HG03103 (cell line): ENCODE measurements at regions not wholly inside any gene's neighbourhood (a gene's known extent, or its start where the extent isn't known, plus 50 kb on each side); places are given as distances from the start of the nearest gene placed in this dataset.

Experiments
- ATAC-seq: cut with Tn5 transposase; IDR thresholded peaks from one replicate; pipeline ENCODE4 v1.9.1; 2021; ENCODE audit warnings: low read depth; ENCODE audit not compliant: unreplicated experiment

DNA sequence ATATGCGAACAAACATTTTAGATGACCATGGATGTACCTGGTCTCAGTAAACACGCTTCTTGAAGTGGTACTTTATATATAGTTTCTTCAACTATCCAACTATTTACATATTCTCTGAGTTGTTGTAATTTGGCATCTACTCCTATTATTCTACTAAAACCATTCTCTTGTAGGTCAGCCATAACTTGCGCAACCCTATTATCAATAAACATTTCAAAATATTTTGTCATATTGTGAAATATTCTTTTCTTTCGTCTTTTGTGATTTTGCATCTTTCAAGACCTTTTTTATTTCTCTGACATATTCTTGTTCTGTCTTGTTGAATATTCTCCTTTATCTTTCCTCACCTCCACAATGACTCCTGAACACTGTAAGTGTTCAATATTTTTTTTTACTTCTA is 753.3 kb downstream of the NXPH1 start:
- ATAC-seq = no peak

DNA sequence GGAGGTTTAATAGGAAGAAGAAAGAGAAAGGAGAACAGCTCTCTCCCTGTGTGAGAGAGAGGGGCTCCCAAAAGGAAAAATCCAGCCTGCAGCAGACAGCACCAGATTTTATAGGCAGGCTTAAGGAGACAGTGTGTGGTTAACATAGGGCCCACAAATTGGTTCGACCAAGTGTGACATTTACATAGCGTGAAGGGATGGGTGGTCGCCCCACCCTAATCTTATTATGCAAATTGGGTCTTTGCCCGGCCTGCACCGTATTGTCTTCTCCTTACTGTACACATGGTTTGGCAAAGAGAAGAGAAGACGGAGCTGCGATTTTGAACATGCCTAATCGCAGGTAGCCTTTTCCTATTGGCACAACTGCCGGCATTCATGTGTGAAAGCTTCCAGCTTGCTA is 756.3 kb downstream of the NXPH1 start:
- ATAC-seq = no peak

DNA sequence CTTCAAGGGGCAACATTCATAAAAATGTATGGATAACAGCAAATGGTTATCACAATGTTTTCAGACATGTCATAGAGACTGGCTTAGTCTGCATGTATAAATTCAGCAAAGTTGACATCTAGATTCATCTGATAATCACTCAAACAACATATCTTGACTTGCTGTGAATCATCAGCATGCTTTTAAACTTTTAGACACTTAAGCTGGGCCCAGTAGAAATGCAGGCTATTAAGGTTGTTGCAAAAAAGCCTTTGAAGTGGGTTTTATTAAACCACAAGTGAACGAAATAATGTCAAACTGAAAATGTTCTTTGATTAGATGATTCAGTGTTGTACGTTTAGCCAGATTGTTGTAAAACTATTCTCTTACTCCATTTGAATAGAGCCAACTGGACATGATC is 759.6 kb downstream of the NXPH1 start:
- ATAC-seq = no peak

- no peak for ATAC-seq
Measured at GRCh38 chr7:9200626-9201025, 767.2 kb downstream of the NXPH1 start.

DNA sequence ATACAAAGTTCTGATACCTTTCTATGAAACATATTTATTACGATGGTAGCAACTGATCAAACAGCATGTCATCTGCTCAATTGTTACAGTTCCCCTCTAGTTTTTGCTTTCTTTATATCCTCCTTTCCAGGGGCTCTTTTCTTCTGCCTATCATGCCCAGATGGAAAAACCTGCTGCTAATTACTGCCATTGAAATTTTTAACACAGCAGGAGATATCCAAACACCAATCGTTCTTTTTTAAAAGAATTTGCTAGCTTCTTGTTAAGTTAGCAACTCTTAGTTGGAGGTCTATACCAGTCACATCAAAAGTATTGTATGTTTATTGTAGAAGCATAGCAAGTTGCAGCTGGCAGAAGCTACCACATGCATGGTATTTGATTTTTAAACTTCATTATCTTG is 768.5 kb downstream of the NXPH1 start:
- no peak for ATAC-seq

- no peak for ATAC-seq
Measured at GRCh38 chr7:9204571-9204970, 771.2 kb downstream of the NXPH1 start.

GRCh38 chr7:9210114-9210513 is 776.7 kb downstream of the NXPH1 start:
- no peak for ATAC-seq

DNA sequence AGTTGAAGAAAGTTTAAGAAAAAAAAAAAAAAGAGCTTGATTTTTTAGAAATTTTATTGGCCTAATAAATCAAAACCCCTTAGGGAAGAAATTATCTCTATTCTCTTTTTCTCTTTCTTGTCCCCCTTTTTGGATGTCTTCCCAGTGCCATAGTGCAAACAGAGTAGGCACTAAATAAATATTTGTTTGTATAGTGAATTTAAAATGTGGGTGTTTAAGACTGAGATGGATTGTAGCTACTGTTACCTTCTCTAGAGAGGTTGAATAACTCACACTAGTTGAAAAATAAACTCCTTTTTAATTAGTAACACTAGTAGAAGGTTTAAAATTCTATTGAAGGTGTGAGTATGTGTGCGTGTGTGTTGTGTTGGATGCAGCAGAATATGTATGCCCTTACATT is 783.8 kb downstream of the NXPH1 start:
- no peak for ATAC-seq

DNA sequence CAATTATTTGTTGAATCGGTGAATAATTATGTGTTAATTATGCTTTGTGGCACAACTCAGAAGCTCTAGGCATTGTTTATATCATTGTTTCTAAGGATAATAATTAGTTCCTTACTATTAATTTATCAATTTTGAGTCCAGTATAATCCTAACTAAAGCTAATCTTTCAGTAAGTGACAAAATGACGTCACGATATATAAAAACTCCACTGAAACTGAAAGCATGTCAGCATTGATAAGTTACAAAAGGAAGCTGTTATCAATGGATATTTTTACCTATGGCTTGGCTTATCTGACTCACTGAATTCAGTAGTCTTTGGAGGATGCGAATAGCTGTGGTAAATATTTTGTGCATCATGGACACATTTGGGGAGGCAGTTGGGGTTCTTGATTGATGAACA is 793.1 kb downstream of the NXPH1 start:
- no peak for ATAC-seq

GRCh38 chr7:9231630-9232121 is 798.3 kb downstream of the NXPH1 start:
- no peak for ATAC-seq

DNA sequence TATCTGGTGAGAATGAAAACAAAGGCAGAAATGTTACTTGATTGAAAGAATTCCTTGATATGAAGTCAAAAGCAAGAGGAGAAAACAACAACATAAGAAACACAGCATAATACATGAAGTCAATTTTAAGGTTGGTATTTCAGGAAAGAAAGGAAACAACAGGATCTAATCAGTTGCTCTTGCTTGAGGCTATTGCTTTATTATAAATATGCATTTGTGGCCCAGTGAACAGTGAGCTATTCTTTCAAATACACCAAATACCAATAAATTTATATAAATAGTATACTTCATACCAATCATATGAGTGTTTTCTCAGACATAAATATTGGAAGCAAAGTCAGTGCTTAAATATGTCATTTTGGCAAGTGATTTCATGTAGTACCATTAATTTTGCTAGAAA is 806.6 kb downstream of the NXPH1 start:
- ATAC-seq = no peak

DNA sequence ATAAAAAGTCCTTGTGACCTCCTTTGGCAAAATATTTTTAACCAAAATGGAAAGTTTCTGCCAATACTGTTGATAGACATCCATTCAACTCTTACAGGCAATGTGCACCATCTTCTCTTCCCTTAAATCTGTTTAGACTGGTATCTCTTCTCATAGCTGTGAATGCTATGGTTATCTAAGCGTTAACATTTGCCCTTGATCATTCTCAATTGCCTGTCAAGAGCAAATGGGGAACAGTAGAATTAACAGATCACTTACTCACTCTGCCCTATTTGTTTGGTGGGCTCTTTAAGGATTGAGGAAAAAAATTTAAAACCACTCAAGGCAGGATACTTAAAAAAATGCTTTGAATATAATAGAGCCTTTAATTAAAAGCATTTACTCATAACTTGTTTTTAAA is 808.4 kb downstream of the NXPH1 start:
- ATAC-seq = no peak

- ATAC-seq = no peak
Measured at GRCh38 chr7:9242636-9243035, 809.2 kb downstream of the NXPH1 start.

GRCh38 chr7:9250876-9251275 is 817.5 kb downstream of the NXPH1 start:
- no peak for ATAC-seq

- no peak for ATAC-seq
Measured at GRCh38 chr7:9264395-9264794, 831.0 kb downstream of the NXPH1 start.

- ATAC-seq = no peak
Measured at GRCh38 chr7:9280088-9280487, 846.7 kb downstream of the NXPH1 start.

DNA sequence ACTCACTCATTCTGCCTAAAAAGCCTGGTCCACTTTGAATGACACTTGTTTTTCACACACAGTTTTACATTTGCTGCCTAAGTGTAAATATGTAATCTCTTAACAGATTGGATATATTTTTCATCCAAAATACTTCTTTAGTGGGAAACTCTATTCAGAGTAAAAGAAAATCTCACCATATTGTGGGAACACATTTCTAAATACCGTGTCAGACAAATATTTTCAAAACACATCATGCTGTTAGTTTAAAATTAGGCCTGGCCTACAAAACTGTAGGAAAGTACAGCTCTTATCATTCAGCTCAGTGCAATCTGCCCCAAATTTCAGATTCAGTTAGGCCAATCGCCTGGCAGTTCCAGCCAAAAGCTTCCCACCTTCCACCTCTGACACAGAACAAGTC is 849.8 kb downstream of the NXPH1 start:
- no peak for ATAC-seq

- ATAC-seq = no peak
Measured at GRCh38 chr7:9302436-9302835, 869.0 kb downstream of the NXPH1 start.

DNA sequence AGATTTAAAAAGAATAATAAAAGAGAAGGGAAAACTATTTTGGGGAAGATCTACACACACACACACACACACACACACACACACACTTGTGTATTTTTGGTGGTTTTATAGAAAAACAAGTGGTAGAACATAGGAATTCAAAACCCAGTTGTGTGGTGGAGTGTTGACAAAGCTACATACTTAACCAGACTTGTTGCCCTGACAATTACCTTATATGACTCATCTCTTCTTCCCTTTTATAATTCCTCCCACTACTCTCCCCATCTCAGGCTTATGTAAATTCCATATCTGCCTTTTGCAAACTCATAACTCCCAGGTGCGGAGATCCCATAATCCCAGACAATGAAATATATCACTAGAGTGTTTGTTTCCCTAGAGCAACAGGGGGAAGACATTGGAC is 873.7 kb downstream of the NXPH1 start:
- no peak for ATAC-seq

- ATAC-seq = no peak
Measured at GRCh38 chr7:9324513-9324912, 891.1 kb downstream of the NXPH1 start.

DNA sequence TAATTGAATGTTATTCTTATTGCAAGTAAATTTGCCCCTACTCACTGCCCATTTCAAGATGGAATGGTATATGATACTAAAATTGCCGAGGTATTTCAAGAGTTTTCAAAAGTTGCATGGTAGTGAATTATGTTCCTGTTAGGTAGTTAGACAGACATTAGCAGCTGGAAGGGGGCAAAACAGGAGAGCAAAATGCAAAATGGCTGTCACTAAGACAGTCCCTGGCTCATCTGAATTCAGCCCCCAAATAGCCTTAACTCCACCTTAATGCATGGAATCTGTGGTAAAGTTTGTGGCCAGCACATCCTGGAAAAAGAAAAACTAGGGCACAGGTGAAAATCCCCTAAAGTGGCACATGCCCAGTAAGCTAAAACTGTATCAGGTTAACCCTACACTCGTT is 894.9 kb downstream of the NXPH1 start:
- ATAC-seq = no peak

DNA sequence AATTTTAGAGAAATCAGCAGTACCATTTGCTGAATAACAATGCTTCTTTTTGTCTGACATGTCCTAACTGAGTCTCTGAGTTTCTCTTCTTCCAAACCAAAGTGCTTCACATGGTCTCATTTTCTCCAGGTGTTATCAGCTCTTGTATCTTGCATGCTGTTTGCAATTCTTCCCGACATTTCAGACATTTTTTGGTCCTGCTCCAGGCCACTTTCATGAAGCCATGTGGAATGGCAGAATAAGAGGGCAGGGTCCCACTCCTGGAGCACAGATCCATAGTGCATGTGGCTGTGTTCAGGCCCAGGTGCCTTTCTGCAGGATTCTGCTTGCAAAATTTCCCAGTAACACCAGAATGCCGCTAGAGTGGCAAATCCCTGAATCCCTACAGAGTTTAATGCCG is 916.2 kb downstream of the NXPH1 start:
- ATAC-seq = no peak

DNA sequence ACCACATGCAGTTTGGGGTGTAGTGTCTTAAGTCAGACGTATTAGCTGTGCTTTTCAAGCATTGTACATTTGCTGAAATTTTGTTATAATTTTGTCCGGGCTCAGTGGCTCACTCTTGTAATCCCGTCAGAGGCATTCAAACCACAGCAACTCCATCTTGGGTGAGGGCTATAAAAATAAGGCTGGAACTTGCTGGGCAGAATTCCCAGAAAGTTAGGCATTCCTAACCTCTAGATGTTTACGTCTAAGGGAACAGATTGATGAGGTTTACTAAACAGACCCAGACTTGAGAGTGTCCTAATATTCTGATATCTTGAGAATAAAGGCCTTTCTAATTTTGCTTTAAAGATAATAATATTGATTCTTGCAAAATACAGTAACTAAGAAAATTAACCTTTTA is 957.8 kb downstream of the NXPH1 start:
- no peak for ATAC-seq

GRCh38 chr7:9391984-9392383 is 958.6 kb downstream of the NXPH1 start:
- no peak for ATAC-seq
